ENCODE measurements at regions not wholly inside any gene's neighbourhood (a gene's known extent, or its start where the extent isn't known, plus 50 kb on each side); places are given as distances from the start of the nearest gene placed in this dataset.
A peak's percentile ranks its signal among the peaks of the same experiment; 100 is the strongest.

- DNase-seq (ENCODE audit: low read depth) = no peak
Measured at GRCh38 chr10:35743351-35743750, 101.3 kb upstream of the FZD8 start.

- peak; percentile 54 for DNase-seq (ENCODE audit: low read depth)
Measured at GRCh38 chr10:35739998-35740397, 97.9 kb upstream of the FZD8 start.

GRCh38 chr10:35735412-35735811, 93.3 kb upstream of the FZD8 start:
- peak; percentile 86 for DNase-seq (ENCODE audit: low read depth)

GRCh38 chr10:35731828-35732227, 89.7 kb upstream of the FZD8 start:
- no peak for DNase-seq (ENCODE audit: low read depth)

GRCh38 chr10:35728341-35728740, 86.2 kb upstream of the FZD8 start:
- no peak for DNase-seq (ENCODE audit: low read depth)

GRCh38 chr10:35726846-35727245, 84.8 kb upstream of the FZD8 start:
- DNase-seq (ENCODE audit: low read depth) = no peak

- DNase-seq (ENCODE audit: low read depth) = no peak
Measured at GRCh38 chr10:35723992-35724391, 81.9 kb upstream of the FZD8 start.

GRCh38 chr10:35723059-35723458, 81.0 kb upstream of the FZD8 start:
- peak; percentile 35 for DNase-seq (ENCODE audit: low read depth)

- peak; percentile 59 for DNase-seq (ENCODE audit: low read depth)
Measured at GRCh38 chr10:35722636-35723035, 80.5 kb upstream of the FZD8 start.

GRCh38 chr10:35722226-35722625, 80.1 kb upstream of the FZD8 start:
- DNase-seq (ENCODE audit: low read depth) = peak; percentile 74

GRCh38 chr10:35720366-35720765, 78.3 kb upstream of the FZD8 start:
- no peak for DNase-seq (ENCODE audit: low read depth)

GRCh38 chr10:35716776-35717175, 74.7 kb upstream of the FZD8 start:
- no peak for DNase-seq (ENCODE audit: low read depth)

GRCh38 chr10:35712486-35712885, 70.4 kb upstream of the FZD8 start:
- DNase-seq (ENCODE audit: low read depth) = no peak

GRCh38 chr10:35711615-35712411, 69.7 kb upstream of the FZD8 start:
- DNase-seq (ENCODE audit: low read depth) = no peak

- peak; percentile 58 for DNase-seq (ENCODE audit: low read depth)
Measured at GRCh38 chr10:35707642-35708425, 65.7 kb upstream of the FZD8 start.

- no peak for DNase-seq (ENCODE audit: low read depth)
Measured at GRCh38 chr10:35706959-35707358, 64.9 kb upstream of the FZD8 start.

GRCh38 chr10:35705671-35706070, 63.6 kb upstream of the FZD8 start:
- DNase-seq (ENCODE audit: low read depth) = no peak

GRCh38 chr10:35705051-35705450, 63.0 kb upstream of the FZD8 start:
- DNase-seq (ENCODE audit: low read depth) = no peak

GRCh38 chr10:35704401-35704800, 62.3 kb upstream of the FZD8 start:
- no peak for DNase-seq (ENCODE audit: low read depth)

GRCh38 chr10:35700487-35700882, 58.4 kb upstream of the FZD8 start:
- DNase-seq (ENCODE audit: low read depth) = no peak

- DNase-seq (ENCODE audit: low read depth) = no peak
Measured at GRCh38 chr10:35699848-35700486, 57.9 kb upstream of the FZD8 start.

GRCh38 chr10:35696392-35697287, 54.5 kb upstream of the FZD8 start:
- DNase-seq (ENCODE audit: low read depth) = no peak

All from amniotic epithelial cell (primary cell).